NT2/D1 (cell line): ENCODE measurements at regions not wholly inside any gene's neighbourhood (a gene's known extent, or its start where the extent isn't known, plus 50 kb on each side); places are given as distances from the start of the nearest gene placed in this dataset.

Experiments used
- DNase-seq: peaks from one replicate; pipeline ENCODE4 v3.0.0-alpha.2; 2011; ENCODE audit warnings: low read depth, low spot score
- H3K27me3 ChIP-seq: 2 replicates; pipeline ENCODE4 v1.6.0; 2011; ENCODE audit warnings: mild to moderate bottlenecking; ENCODE audit not compliant: insufficient read length, insufficient read depth
- H3K36me3 ChIP-seq: 2 replicates; pipeline ENCODE4 v1.6.1; 2011; ENCODE audit warnings: mild to moderate bottlenecking, low read length, mixed read lengths; ENCODE audit not compliant: insufficient read depth, insufficient read length
- H3K4me1 ChIP-seq: 2 replicates; pipeline ENCODE4 v1.5.1; 2011; ENCODE audit not compliant: insufficient read depth, insufficient read length
- H3K4me3 ChIP-seq: 2 replicates; pipeline ENCODE4 v1.5.1; 2011; ENCODE audit warnings: low read depth; ENCODE audit not compliant: insufficient read length
- H3K9ac ChIP-seq: 2 replicates; pipeline ENCODE4 v1.6.0; 2011; ENCODE audit warnings: low read depth; ENCODE audit not compliant: insufficient read length
- H3K9me3 ChIP-seq: 2 replicates; pipeline ENCODE4 v1.5.1; 2011; ENCODE audit warnings: mild to moderate bottlenecking, low read length; ENCODE audit not compliant: insufficient read depth
- SUZ12 ChIP-seq: IDR thresholded peaks from 2 replicates; pipeline ENCODE4 v1.6.1; 2011; ENCODE audit not compliant: insufficient read length, insufficient read depth; ENCODE audit errors: extremely low read depth
- YY1 ChIP-seq: IDR thresholded peaks from 2 replicates; pipeline ENCODE4 v1.6.1; 2011; ENCODE audit not compliant: insufficient read length, insufficient read depth
- ZNF274 ChIP-seq: IDR thresholded peaks from 2 replicates; pipeline ENCODE4 v1.6.1; 2011; ENCODE audit warnings: mild to moderate bottlenecking, low read depth, low read length

GRCh38 chr11:27868226-27868625 lies 168.0 kb upstream of the BDNF start:
- Histone ChIP-seq H3K4me3 (no peak overlapping the region), H3K9ac (no peak overlapping the region), H3K9me3 (no peaks in the 10 kb centered on the region), H3K4me1 (peaks cover 2% of the 10 kb centered on the region), H3K36me3 (no peaks in the 10 kb centered on the region), H3K27me3 (no peaks in the 10 kb centered on the region)
- TF ChIP-seq SUZ12 (no peak), ZNF274 (no peak), YY1 (no peak)
- DNase-seq = no peak

GRCh38 chr11:27865105-27865504 lies 164.8 kb upstream of the BDNF start:
- Histone ChIP-seq H3K9ac (no peak overlapping the region), H3K27me3 (no peaks in the 10 kb centered on the region), H3K9me3 (no peaks in the 10 kb centered on the region), H3K4me1 (peaks cover 2% of the 10 kb centered on the region), H3K4me3 (no peak overlapping the region), H3K36me3 (no peaks in the 10 kb centered on the region)
- DNase-seq = no peak
- TF ChIP-seq ZNF274 (no peak), SUZ12 (no peak)

DNA sequence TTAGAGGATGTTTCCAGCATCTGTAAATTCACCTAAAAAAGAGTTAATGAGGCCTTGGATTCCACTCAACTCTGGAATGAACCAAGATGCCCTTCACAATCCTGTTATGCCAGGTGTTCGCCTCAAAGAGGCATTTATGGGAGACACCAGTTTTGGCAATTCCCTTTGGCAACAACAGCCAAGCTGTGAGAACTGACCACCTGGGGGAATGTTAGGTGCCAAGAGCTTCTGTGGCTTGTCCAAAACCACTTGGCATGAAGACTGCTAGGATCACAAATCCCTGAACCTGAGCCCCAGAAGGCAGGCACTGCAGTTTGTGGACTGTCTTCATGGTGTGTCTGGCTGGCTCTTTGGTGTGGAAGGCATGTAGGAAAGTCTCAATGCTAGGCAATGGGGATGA lies 164.4 kb upstream of the BDNF start:
- Histone ChIP-seq H3K36me3 (no peaks in the 10 kb centered on the region), H3K4me1 (peaks cover 2% of the 10 kb centered on the region), H3K27me3 (no peaks in the 10 kb centered on the region), H3K9ac (no peak overlapping the region), H3K9me3 (no peaks in the 10 kb centered on the region), H3K4me3 (no peak overlapping the region)
- no peak for DNase-seq
- TF ChIP-seq YY1 (no peak), ZNF274 (no peak), SUZ12 (no peak)

DNA sequence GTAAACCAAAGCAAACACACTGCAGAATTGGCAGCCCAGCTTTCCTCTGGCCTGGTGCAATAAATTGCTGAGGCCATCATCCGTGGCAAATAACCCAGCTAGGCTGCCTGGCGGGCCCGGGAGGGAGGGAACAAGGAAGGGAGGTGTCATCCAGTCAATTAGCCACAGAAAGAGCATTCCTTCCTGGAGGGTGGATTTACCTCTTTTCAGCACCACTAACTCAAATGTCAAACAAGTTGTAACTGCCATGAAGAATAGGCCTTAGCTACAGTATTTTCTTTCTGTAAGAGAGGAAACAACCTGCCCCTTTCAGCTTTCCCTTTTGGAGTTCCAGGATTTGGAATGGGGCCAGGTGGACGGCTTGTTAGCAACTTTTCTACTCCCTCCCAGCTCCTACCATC lies 163.8 kb upstream of the BDNF start:
- no peak overlapping the region for H3K9ac ChIP-seq
- H3K4me3 ChIP-seq = no peak overlapping the region
- no peaks in the 10 kb centered on the region for H3K9me3 ChIP-seq
- H3K36me3 ChIP-seq = no peaks in the 10 kb centered on the region
- peaks cover 2% of the 10 kb centered on the region for H3K4me1 ChIP-seq
- TF ChIP-seq YY1 (no peak), SUZ12 (no peak), ZNF274 (no peak)
- H3K27me3 ChIP-seq = no peaks in the 10 kb centered on the region
- no peak for DNase-seq

- no peaks in the 10 kb centered on the region for H3K9me3 ChIP-seq
- no peak overlapping the region for H3K4me3 ChIP-seq
- no peaks in the 10 kb centered on the region for H3K27me3 ChIP-seq
- no peak for TF ChIP-seq SUZ12
- TF ChIP-seq ZNF274 = no peak
- TF ChIP-seq YY1 = no peak
- no peak for DNase-seq
- H3K4me1 ChIP-seq = peaks cover 2% of the 10 kb centered on the region
- H3K9ac ChIP-seq = no peak overlapping the region
- no peaks in the 10 kb centered on the region for H3K36me3 ChIP-seq
These were observed 163.4 kb upstream of the BDNF start for GRCh38 chr11:27863637-27864036.

DNA sequence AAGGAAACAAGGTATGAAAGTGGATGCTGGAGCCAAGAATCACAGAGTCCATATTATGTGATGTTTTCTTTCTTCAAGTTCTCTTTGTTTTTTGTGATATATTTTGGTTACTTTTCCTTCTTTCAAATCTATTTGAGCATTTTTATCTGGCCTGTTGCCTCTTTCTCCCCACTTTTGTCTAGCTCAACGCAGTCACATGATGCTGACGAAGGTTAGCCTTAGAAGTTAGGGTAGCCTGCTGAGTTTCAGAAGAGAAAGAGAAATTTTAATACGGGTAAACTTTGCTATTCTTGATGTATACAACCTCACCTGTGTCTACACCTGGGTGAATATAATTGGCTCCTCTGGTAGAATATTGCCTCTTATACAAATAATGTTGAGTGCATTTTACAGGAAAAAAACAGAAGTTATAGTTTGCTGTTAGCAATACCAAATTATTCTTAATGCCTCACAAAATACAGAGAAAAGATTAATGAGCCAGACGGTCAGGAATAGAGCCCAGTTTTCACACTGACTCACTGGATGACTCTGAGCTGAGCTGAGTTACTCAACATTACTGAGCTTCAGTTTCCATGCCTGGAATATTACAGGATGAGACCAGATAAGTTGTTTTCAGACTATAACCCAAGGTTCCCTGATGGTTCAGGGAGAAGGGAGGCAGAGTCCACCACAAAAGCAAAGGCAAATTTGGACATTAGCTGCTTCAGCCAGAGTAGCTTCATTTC lies 161.6 kb upstream of the BDNF start:
- no peak for DNase-seq
- TF ChIP-seq YY1 (no peak), SUZ12 (no peak), ZNF274 (no peak)
- H3K27me3 ChIP-seq = no peaks in the 10 kb centered on the region

GRCh38 chr11:27860811-27861210 lies 160.6 kb upstream of the BDNF start:
- Histone ChIP-seq H3K27me3 (no peaks in the 10 kb centered on the region), H3K9me3 (no peaks in the 10 kb centered on the region), H3K4me1 (peaks cover 2% of the 10 kb centered on the region), H3K36me3 (no peaks in the 10 kb centered on the region), H3K4me3 (no peak overlapping the region), H3K9ac (no peak overlapping the region)
- no peak for DNase-seq
- TF ChIP-seq ZNF274 (no peak), SUZ12 (no peak)

More for the DNA sequence above, 161.6 kb upstream of the BDNF start:
- Histone ChIP-seq H3K4me3 (no peak overlapping the region), H3K9ac (no peak overlapping the region), H3K36me3 (no peaks in the 10 kb centered on the region), H3K9me3 (no peaks in the 10 kb centered on the region), H3K4me1 (peaks cover 2% of the 10 kb centered on the region)

- H3K27me3 ChIP-seq = no peaks in the 10 kb centered on the region
- no peak overlapping the region for H3K9ac ChIP-seq
- DNase-seq = no peak
- no peaks in the 10 kb centered on the region for H3K36me3 ChIP-seq
- TF ChIP-seq YY1 (no peak), SUZ12 (no peak), ZNF274 (no peak)
- no peaks in the 10 kb centered on the region for H3K9me3 ChIP-seq
- no peak overlapping the region for H3K4me3 ChIP-seq
- no peaks in the 10 kb centered on the region for H3K4me1 ChIP-seq
These were observed 158.6 kb upstream of the BDNF start for GRCh38 chr11:27858866-27859265.
